HCT116 (cell line): ENCODE measurements at regions not wholly inside any gene's neighbourhood (a gene's known extent, or its start where the extent isn't known, plus 50 kb on each side); places are given as distances from the start of the nearest gene placed in this dataset.

Experiments
- CTCF ChIP-seq, 3 experiments: fragments of 200-600 bp in 1 of 3; sonication (generic) in 1 of 3; IDR thresholded peaks in 2 of 3; conservative IDR thresholded peaks in 1 of 3; 2 replicates each; pipeline ENCODE4 v1.5.1; 2012 to 2017; ENCODE audit warnings: low read depth in 2 of 3, low read length in 2 of 3, antibody characterized with exemption in 1 of 3, borderline replicate concordance in 1 of 3, control low read depth in 1 of 3, mild to moderate bottlenecking in 1 of 3, mixed read lengths in 1 of 3, mixed run types in 1 of 3, moderate library complexity in 1 of 3; ENCODE audit not compliant: insufficient read depth in 1 of 3
- MAX ChIP-seq: IDR thresholded peaks from 2 replicates; pipeline ENCODE4 v1.6.1; 2012
- POLR2A ChIP-seq: IDR thresholded peaks from 2 replicates; pipeline ENCODE4 v1.7.0; 2011; ENCODE audit warnings: borderline replicate concordance; ENCODE audit not compliant: insufficient read depth, insufficient read length; ENCODE audit errors: extremely low read depth
- REST ChIP-seq: IDR thresholded peaks from 2 replicates; pipeline ENCODE4 v1.6.1; 2012; ENCODE audit warnings: low read depth
- ZBTB33 ChIP-seq: IDR thresholded peaks from 2 replicates; pipeline ENCODE4 v1.6.1; 2011; ENCODE audit warnings: mild to moderate bottlenecking, low read length, moderate library complexity; ENCODE audit not compliant: insufficient replicate concordance; ENCODE audit errors: extremely low read depth

GRCh38 chr12:127936463-127936862, 330.5 kb upstream of the TMEM132C start:
- TF ChIP-seq CTCF (IDR thresholded peaks at IDR 0.05 in 2 of 3, conservative IDR thresholded peaks at IDR 0.05 in 1 of 3; ENCODE audit: borderline replicate concordance in 1 of 3, insufficient read depth in 1 of 3, low read depth in 2 of 3, low read length in 2 of 3) (no peak), POLR2A (no peak), ZBTB33 (no peak), REST (no peak), MAX (no peak)
